HG03175 (cell line): ENCODE measurements at regions not wholly inside any gene's neighbourhood (a gene's known extent, or its start where the extent isn't known, plus 50 kb on each side); places are given as distances from the start of the nearest gene placed in this dataset.

ENCODE experiments used
- ATAC-seq: cut with Tn5 transposase; IDR thresholded peaks from one replicate; pipeline ENCODE4 v1.9.1; 2021; ENCODE audit warnings: mild to moderate bottlenecking, moderate library complexity; ENCODE audit not compliant: unreplicated experiment

DNA sequence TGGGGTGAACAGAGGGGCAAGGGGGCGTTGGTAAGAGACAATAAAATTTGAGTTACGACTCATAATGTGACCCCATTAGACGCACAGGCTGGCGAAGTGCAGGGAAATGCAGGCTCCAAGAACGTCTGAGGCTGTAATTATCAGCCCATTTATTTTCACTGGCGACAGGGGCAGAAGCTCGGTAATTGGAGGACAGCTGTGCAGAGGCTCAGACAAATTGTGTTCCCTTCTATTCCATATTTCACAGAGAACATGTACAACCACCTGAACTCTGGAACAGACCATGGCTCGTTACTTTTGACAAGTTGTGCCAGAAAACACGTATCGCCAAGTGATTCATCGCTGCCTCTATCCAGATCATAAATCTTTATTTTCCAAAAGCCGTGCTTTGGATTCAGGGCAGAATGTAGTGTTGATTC is 137.3 kb upstream of the FRMD4A start:
- no peak for ATAC-seq

DNA sequence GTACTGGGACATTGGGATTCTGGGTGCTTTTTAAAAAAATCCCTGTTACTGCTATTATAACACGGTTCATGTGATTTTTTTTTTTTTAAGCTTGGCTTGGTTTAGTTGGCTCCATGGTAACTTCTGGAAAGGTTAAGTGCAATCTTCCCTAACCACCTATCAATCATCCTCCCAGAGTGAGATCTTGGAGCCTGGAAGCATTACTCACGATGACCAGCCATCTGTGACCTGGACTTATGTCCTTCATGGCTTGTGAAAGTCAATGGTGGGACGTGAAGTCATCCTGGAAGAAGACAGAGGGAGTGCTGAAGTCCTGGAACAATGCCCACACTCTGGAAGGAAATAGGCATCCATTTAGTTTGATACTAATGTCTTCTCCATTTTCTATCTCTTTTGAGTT is 135.5 kb upstream of the FRMD4A start:
- ATAC-seq = no peak

GRCh38 chr10:14460447-14460846 is 129.7 kb upstream of the FRMD4A start:
- ATAC-seq = no peak

DNA sequence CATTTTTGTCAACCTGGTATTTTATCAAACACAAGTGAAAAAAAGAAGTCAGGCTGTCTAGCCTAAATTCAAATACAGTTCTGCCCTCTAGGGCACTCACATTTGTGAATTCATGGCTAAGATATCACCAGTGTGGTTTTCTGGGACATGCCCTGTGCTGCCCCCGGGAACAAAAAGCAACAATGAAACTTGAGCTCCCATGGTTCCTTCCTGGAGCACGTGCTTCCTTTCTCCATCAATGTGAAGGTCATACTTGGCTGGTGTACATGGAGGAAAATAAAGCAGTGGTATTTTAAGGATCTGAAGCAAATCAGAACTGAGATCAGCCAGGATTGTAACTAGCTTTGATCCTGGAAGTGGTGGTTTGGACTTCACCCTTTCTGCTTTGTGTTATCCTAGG is 128.9 kb upstream of the FRMD4A start:
- ATAC-seq = no peak

DNA sequence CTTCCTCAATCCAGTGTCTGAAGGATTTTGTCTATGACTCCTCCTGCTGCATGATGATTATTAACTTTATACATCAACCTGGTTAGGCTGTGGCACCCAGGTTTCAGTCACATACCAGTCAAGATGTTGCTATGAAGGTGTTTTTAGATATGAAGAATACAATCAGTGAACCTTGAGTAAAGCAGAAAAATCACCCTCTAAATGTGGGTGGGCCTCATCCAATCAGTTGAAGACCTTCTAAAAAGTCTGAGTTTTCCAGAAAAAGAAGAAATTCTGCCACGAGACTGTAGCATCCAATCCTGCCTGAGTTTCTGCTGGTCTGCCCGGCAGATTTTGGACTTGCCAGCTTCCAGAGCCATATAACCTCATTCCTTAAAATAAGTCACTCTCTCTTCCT is 126.1 kb upstream of the FRMD4A start:
- ATAC-seq = no peak

DNA sequence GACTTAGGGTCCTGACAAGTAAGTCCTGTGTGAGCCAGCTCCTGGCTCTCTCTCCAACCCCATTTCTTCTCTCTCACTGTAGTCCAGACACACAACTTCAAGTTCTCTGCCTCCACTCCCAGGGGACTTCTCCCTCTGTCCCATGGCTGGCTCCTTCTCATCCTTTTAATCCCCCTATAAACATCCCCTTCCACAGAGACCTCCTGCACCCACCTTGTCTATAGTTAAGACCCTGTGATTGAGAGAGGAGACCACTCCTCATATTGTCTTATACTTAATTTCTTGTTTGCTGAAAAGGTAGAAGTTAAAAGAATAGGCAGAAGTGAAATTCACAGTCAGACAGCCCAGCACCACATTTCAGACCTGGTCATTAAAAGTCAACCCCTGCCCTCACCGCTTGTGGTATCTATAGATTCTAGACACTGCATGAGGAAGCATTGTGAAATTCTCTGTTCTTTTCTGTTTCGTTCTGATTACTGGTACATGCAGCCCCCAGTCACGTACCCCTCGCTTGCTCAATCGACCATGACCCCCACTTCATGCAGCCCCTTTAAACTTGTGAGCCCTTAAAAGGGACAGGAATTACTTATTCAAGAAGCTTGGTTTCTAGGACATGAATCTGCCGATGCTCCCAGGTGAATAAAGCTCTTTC is 125.6 kb upstream of the FRMD4A start:
- no peak for ATAC-seq

DNA sequence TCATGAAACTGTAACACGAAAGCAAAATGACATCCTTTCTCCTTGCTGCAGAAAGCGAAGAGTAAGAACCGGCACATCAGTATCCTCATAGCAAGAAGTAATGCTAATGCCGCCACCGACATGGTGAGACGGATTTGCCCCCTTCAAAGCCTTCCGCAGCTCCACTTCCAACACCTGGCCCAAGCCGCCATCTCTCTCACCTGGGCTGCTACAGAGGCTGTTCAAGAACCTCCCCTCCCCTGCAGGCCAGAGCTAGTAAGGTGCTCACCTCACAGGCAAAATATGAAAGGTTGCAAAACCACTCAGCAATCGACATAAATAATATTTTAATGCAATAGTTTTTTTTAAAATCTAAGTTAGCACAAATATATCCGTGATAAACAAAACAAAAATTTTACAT is 123.9 kb upstream of the FRMD4A start:
- ATAC-seq = no peak

- no peak for ATAC-seq
Measured at GRCh38 chr10:14454206-14454605, 123.5 kb upstream of the FRMD4A start.

DNA sequence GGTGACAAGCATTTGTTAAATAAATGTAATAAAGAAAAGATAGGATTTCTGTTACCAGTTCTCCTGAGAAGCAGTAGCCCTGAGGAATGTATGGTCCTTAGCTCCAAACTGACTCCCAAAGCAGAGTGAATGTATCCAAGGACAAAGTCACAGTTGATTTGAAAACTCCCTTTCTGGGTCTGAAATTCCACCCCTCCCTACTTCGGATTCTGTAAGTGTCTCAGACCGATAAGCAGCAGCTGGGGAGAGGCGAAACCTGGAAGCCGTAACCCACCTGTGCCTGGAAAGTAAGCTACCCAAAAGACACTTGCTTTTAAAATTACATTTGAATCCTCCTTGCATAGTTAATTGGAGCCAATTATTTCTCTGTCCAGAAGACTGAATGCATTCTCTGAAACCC is 122.9 kb upstream of the FRMD4A start:
- ATAC-seq = no peak

DNA sequence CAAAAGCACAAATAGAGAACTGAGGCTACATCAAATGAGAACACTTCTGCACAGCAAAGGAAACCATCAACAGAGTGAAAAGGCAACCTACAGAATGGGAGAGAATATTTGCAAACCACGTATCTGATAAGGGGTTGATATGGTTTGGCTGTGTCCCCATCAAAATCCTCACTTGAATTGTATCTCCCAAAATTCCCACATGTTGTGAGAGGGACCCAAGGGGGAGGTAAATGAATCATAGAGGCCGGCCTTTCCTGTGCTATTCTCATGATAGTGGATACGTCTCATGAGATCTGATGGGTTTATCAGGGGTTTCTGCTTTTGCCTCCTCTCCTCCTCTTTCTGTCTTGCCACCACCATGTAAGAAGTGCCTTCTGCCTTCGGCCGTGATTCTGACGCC is 120.6 kb upstream of the FRMD4A start:
- ATAC-seq = no peak

- ATAC-seq = no peak
Measured at GRCh38 chr10:14450041-14450491, 119.3 kb upstream of the FRMD4A start.

- no peak for ATAC-seq
Measured at GRCh38 chr10:14449293-14449815, 118.6 kb upstream of the FRMD4A start.

- ATAC-seq = no peak
Measured at GRCh38 chr10:14448197-14448990, 117.7 kb upstream of the FRMD4A start.

DNA sequence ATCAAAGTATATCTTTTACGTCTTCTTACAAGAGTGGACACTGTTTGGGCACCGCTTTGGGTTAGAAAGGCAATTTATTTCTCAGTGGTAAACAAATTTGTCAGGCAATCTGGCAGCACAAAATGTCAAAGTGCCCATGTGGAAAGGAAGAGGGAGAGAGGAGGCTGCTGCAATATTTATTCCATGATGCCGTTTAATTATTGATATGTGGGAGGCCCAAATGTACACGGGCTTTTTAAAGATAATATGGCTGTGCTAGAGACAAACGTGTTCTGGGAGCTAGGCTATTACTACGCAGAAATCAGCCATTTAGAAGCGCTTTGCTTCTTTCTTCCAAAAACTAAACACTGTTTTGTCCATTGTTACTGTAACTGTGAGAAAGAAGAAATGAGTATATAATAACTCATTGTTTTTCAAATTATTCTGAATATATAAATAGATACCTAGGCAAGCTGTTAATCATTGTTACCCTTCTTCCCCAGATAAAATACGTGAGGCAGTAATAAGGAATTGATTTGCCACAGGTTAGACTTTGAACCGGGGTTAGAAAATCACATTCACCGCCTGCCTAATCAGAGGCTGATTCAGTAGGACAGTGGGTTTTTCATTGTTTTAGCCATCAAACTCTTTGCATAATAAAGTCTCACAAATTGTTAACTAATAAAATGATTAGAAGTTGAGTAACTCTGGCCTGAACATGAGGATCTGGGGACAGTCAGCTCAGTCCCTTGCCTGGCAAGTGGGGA is 116.5 kb upstream of the FRMD4A start:
- no peak for ATAC-seq

DNA sequence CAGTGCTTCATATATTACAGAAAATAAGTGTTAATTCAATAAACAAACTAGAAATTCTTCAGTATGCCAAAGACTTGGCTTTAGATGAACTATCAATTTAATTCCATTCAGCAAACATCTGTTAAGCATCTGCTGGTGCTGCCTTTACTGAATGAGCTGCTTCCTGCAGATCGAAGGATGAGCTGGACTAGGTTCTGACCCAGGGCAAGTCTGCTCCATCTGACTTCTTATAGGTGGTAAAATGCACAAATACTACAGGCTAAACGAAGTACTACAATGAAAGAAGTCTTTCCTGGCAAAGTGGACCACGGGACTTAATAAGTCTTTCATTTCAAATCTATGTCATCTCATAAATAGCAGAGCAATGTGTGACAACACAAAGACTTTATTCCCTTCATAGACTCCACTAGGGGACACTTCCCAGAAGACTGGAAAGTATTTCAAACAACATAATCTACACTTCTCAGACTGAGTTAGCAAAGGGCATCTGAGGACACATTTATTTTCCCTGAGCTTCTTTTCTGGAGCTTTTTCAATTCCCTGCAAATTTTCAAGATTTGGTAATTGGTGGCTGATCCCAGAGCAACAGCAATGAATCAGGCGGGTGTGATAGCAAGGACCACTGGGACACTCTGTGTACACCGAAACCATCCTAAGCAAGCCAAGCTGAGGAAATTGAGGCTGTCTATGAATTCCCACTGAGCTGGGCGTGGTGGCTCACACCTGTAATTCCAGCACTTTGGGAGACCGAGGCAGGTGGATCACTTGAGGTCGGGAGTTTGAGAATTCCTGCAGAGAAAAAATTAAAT is 108.9 kb upstream of the FRMD4A start:
- ATAC-seq = no peak

GRCh38 chr10:14438576-14438975 is 107.9 kb upstream of the FRMD4A start:
- no peak for ATAC-seq

DNA sequence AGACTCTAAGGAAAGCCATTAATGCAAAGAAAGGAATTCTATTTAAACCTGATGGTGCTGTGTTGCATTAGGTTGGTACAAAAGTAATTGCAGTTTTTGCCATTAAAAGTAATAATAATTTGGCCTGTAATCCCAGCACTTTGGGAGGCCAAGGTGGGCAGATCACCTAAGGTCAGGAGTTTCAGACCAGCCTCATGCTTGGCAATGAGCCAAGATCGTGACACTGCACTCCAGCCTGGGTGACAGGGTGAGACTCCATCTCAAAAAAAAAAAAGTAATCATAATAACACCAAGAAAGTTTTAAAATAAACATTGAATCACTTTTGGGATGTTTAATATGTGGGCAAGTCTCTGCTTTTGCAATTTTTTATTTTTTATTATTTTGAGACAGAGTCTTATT is 107.3 kb upstream of the FRMD4A start:
- no peak for ATAC-seq

DNA sequence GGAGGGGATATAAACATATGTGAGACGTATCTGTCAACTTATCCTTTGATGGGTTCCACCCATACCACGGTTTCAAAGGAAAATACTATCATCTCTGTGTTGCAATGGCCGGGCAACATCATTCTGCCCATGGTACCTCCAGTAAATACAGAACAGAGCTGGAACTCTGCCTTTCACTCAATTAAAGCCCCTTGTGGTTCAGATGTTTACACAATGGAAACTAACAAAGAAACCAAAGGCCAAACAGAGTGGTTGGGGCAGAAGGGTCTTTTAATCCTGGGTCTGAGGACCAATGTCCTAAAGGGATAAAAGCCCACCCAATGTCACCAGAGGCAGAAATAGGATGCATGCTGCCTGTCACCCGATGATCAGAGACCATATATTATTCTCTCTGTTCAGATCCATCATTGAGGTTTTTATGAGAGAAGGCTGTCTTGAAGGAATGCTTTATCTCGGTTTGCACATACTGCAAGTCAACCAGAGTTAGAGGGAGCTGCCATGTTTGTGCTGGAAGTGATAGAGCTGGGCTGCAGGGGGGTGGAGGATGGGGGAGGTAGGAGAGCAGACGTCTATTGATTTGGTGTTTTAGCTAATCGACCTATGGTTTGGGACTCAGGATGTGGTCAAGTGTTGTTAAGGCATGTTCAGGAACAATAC is 105.4 kb upstream of the FRMD4A start:
- no peak for ATAC-seq

- no peak for ATAC-seq
Measured at GRCh38 chr10:14433147-14433546, 102.4 kb upstream of the FRMD4A start.

GRCh38 chr10:14431868-14432267 is 101.1 kb upstream of the FRMD4A start:
- no peak for ATAC-seq
